ENCODE measurements at regions not wholly inside any gene's neighbourhood (a gene's known extent, or its start where the extent isn't known, plus 50 kb on each side); places are given as distances from the start of the nearest gene placed in this dataset.
"Not testable (repeated sequence)": the region's sequence is repeated elsewhere in the genome, so short reads cannot be mapped to it uniquely, and the experiment has no call there.

DNA sequence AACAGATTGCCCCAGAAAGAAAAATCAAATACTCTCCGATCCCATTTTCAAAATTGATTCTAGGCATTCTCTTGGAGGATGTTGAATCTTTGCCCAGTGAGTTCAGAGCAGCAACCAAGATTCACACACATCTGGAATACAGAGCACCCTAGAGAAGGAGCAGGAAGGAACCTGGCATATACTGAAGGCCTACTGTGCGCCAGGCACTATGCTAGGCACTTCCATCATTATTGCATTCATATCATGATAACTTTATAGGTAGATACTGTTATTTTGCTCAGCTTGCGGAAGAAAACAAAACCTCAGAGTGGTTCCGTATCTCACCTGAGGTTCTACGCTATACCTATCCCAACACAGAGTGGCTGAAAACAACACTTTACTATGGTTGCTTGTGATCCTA is 160.3 kb upstream of the SERTAD2 start:
- TF ChIP-seq, protein P1, sequence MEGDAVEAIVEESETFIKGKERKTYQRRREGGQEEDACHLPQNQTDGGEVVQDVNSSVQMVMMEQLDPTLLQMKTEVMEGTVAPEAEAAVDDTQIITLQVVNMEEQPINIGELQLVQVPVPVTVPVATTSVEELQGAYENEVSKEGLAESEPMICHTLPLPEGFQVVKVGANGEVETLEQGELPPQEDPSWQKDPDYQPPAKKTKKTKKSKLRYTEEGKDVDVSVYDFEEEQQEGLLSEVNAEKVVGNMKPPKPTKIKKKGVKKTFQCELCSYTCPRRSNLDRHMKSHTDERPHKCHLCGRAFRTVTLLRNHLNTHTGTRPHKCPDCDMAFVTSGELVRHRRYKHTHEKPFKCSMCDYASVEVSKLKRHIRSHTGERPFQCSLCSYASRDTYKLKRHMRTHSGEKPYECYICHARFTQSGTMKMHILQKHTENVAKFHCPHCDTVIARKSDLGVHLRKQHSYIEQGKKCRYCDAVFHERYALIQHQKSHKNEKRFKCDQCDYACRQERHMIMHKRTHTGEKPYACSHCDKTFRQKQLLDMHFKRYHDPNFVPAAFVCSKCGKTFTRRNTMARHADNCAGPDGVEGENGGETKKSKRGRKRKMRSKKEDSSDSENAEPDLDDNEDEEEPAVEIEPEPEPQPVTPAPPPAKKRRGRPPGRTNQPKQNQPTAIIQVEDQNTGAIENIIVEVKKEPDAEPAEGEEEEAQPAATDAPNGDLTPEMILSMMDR (IDR thresholded peaks at IDR 0.05; ENCODE audit: insufficient read depth, low read depth, low read length, missing control alignments) = no peak
- H3K4me3 ChIP-seq (ENCODE audit: low read length) = no peak overlapping the region
- no peak for DNase-seq (ENCODE audit: low read depth)

DNA sequence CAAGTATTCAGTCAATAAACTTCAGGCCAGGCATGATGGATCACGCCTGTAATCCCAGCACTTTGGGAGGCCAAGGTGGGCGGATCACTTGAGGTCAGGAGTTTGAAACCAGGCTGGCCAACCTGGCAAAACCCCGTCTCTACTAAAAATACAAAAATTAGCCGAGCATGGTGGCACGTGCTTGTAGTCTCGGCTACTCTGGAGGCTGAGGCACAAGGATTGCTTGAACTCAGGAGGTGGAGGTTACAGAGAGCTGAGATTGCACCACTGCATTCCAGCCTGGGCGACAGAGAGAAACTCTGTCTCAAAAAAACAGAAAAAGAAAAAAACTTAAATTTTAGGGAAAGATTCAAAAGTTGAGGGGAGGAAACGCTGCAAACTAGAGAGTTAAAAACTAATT is 162.8 kb upstream of the SERTAD2 start:
- not testable (repeated sequence) for H3K4me3 ChIP-seq (ENCODE audit: low read length); DNase-seq (ENCODE audit: low read depth)

DNA sequence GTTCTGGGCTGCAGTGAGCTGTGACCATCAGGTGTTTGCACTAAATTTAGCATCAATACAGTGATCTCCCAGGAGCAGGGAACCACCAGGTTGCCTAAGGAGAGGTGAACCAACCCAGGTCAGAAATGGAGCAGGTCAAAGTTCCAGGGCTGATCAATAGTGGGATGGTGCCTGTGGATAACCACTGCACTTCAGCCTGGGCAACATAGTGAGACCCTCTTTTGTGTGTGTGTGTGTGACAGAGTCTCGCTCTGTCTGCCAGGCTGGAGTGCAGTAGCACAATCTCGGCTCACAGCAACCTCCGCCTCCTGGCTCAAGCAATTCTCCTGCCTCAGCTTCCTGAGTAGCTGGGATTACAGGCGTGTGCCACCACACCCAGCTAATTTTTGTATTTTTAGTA is 163.7 kb upstream of the SERTAD2 start:
- DNase-seq (ENCODE audit: low read depth) = no peak
- TF ChIP-seq, protein P1 (IDR thresholded peaks at IDR 0.05; ENCODE audit: insufficient read depth, low read depth, low read length, missing control alignments) = no peak
- no peak overlapping the region for H3K4me3 ChIP-seq (ENCODE audit: low read length)

DNA sequence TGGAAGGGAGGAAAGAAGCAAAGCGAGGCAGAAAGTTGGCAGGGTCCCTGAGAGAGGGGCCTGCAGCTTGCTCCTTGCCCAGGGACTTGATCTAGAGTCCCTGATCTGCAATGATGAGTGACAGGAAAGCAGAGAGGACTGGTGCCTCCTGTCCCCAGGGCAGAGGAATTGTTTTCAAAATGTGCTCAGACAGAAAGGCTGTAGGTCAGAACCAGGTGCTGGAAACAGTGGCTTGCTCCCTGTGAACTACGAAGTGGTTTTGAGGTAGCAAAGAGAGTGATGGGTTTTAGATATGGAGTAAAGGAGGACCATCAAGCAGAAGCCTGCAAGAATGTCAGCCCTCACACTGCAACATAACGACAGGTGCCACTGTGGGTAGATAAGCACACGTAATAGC is 164.9 kb upstream of the SERTAD2 start:
- H3K4me3 ChIP-seq (ENCODE audit: low read length) = no peak overlapping the region
- TF ChIP-seq, protein P1 (IDR thresholded peaks at IDR 0.05; ENCODE audit: insufficient read depth, low read depth, low read length, missing control alignments) = no peak
- no peak for DNase-seq (ENCODE audit: low read depth)

DNA sequence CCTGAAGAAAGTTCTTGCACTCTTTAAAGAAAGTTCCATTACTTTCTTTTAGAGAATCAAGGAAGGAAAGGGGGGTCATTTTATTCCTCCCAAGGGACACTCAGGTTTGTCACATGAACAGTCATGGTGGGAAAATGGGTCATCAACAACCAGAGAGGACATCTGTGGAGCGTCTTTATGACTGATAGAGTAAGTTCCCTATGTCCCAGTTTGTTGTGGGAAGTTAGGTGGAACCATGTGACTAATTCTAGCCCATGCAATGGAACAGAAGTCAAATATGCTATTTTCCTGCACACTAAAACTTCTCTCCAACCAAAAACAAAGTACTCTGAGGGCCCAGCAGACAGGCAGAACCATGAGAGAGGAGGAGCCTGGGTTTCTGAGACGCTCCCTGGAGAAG is 165.6 kb upstream of the SERTAD2 start:
- DNase-seq (ENCODE audit: low read depth) = no peak
- TF ChIP-seq, protein P1 (IDR thresholded peaks at IDR 0.05; ENCODE audit: insufficient read depth, low read depth, low read length, missing control alignments) = no peak
- no peak overlapping the region for H3K4me3 ChIP-seq (ENCODE audit: low read length)

DNA sequence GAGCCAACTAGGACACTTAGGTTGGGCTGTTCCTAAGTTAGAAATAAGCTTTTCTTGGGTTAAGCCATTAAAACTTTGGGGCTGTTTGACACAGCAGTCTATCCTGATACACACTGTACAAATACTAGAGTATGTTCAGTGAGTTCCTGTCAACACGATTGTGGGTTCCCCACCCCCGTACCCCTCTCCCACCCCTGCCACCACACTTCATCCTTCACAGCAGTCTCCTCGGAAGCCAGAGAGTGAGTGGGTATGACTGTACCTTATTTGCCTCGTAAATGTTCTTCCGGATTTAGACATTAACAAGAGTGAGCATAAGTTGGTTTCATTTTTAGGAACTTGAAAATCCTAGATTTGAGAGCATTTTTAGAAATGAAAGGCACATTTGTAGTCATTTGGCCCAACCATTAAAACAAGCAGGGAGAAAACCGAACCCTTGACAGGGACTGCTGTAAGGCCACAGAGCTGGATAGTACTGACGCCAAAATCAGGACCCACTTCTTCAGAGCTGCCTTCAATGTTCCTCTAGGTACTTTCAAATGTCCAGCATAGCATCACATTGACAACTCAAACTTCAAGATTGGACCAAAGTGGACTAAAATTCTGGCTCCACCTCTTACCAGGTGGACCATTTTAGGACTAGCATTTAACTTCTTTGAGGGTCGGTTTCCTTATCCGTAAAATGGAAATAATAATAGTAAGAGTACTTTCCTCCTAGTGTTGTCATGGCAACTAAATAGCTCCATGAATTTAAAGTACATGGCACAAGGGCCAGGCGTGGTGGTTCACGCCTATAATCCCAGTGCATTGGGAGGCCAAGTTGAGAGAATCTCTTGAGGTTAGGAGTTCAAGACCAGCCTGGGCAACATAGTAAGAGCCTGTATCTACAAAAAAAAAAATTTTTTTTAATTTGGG is 166.3 kb upstream of the SERTAD2 start:
- no peak overlapping the region for H3K4me3 ChIP-seq (ENCODE audit: low read length)
- TF ChIP-seq, protein P1 (IDR thresholded peaks at IDR 0.05; ENCODE audit: insufficient read depth, low read depth, low read length, missing control alignments) = no peak
- DNase-seq (ENCODE audit: low read depth) = no peak

DNA sequence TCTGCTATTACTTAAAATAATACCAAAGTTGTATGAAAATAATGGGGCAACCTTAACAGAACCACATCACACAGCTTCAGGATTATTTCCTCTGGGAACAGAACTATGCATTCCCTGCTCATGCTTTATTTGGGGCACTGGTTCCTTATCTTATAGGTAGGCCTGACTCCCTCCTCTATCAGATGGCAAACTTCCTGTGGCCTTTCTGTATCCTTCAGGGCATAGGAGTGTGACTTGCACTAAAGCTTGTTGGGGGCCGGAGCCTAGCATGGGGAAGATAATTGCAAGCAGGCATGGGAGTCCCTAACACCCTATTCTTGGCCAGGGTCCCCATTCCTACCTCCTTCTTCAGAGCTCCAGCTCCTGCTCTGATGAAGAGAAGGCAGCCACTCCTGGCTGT is 167.2 kb upstream of the SERTAD2 start:
- H3K4me3 ChIP-seq (ENCODE audit: low read length) = no peak overlapping the region
- TF ChIP-seq, protein P1 (IDR thresholded peaks at IDR 0.05; ENCODE audit: insufficient read depth, low read depth, low read length, missing control alignments) = no peak
- DNase-seq (ENCODE audit: low read depth) = no peak
